Stimulated activated CD4-positive, alpha-beta T cell treated with anti-CD3 and anti-CD28 coated beads, Interleukin-1b, Interleukin-23, amount 100 ng/mL, for 24 hours (primary cell): ENCODE measurements at regions not wholly inside any gene's neighbourhood (a gene's known extent, or its start where the extent isn't known, plus 50 kb on each side); places are given as distances from the start of the nearest gene placed in this dataset.
"Not testable (repeated sequence)": the region's sequence is repeated elsewhere in the genome, so short reads cannot be mapped to it uniquely, and the experiment has no call there.

Experiments used
- DNase-seq, 4 experiments: peaks; one replicate each; pipeline ENCODE4 v3.0.0-alpha.2; 2020; ENCODE audit warnings: low read depth in 4 of 4, low spot score in 1 of 4

DNA sequence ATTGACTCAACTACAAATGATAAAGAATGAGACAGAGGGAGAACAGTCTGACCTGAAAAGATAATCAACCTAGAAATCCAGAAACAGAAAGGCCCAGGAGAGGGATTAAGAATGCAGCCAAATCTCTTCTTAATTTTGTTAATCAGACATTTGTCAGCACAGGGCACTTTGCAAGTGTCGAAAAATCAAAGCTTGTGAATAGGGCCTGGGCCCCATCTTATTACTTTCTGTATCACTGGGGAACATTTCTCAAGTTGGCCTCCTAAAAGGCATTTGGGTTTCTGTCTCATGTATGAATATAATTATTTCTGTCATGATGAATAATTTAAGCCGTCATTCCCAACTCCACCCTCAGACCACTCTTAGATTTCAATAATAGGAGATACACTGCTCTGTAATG is 308.4 kb upstream of the PRKCQ start:
- no peak for DNase-seq

DNA sequence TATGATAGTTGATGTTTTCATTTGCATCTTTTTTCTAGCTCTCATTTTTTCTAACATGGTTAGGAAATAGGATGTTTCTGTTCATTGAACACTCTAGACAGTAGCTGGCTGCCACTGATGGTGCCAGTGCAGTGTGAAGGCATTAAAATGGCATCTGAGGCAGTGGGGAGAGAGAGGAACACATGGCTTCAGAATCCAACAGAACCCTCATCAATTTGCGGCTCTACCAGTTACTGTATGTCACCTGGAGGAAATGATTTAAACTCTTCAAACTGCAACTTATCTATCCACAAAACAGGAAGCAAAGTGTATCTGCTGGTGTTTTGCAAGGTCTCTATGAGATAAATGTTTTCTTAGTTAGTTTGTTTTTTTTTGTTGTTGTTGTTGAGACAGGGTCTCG is 305.2 kb upstream of the PRKCQ start:
- no peak for DNase-seq

- no peak for DNase-seq
Observed at GRCh38 chr10:6881987-6882386, 301.9 kb upstream of the PRKCQ start.

GRCh38 chr10:6877722-6878392 is 297.8 kb upstream of the PRKCQ start:
- DNase-seq, result no peak

- DNase-seq, result no peak
Observed at GRCh38 chr10:6877336-6877721, 297.3 kb upstream of the PRKCQ start.

GRCh38 chr10:6875269-6875865 is 295.3 kb upstream of the PRKCQ start:
- DNase-seq, result no peak

GRCh38 chr10:6871128-6871527 is 291.1 kb upstream of the PRKCQ start:
- DNase-seq, result no peak

DNA sequence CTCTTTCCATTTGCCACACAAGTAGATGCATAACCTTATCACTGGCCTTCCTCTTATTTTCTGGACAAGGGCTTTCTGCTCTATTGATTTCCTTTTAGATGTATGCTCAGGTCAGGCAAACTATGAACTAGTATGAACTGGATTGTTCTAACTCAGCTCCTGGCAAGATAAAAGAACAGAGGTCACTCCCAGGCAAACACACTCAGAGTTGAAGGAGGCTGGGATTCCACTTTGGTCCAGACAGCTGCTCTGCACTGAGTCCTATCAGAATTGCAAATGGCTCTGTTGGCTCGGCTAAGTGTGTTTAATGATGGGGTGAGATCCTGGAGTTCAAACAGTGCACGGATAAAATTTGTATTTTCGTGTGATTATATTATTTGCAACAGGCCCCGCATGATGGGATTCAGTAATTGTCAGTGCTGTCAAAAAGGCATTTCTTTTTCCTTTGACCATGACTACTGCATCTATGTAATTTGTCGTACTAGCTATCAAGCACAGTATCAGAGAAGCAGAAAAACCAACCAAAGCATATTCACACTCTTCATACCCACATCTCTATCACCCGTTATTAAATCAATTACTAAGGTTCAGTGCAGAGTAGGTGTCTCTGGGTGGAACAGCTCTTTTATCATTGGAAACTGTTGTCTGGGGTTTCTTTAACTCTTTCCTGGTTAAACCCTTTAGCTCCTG is 288.1 kb upstream of the PRKCQ start:
- DNase-seq, result no peak

- no peak for DNase-seq
Observed at GRCh38 chr10:6866757-6867156, 286.7 kb upstream of the PRKCQ start.

DNA sequence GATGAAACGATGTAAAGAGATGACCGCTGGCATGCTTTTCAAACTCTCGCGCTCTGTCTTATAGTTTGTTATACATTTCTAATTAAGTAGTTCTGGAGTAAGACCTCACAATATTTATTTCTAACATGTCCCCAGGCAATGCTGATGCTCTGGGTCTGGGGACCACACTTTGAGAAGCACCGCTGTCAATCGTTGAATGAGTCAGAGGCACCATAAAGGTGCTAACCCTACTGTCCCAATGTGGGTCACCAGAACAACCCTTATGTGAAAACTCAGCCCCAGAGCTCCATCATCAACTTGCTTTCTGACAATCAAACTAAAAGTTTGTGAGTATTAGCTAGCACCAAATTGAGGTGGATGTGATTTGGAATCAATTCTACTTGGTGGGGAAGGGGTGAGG is 284.1 kb upstream of the PRKCQ start:
- no peak for DNase-seq

DNA sequence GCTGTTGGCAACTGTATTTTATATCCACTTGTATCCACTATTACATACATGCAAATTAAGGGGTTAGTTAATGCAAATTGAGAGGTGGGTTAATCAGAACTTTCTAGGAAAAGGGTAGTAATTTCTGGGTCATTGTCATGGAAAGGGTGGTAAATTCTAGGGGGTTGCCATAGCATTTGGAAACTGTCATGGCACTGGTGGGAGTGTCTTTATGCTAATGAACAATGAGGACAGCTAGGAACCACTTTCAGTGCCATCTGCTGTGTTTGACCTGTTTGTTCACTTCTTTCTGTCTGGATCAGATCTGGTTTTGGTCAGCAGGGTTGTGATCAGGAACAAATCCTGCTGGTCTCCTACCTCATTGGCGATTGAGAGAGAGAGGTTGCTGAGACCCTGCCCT is 283.3 kb upstream of the PRKCQ start:
- DNase-seq, result no peak

GRCh38 chr10:6850452-6850851 is 270.4 kb upstream of the PRKCQ start:
- DNase-seq, result no peak

- no peak for DNase-seq
Observed at GRCh38 chr10:6847561-6847960, 267.5 kb upstream of the PRKCQ start.

DNA sequence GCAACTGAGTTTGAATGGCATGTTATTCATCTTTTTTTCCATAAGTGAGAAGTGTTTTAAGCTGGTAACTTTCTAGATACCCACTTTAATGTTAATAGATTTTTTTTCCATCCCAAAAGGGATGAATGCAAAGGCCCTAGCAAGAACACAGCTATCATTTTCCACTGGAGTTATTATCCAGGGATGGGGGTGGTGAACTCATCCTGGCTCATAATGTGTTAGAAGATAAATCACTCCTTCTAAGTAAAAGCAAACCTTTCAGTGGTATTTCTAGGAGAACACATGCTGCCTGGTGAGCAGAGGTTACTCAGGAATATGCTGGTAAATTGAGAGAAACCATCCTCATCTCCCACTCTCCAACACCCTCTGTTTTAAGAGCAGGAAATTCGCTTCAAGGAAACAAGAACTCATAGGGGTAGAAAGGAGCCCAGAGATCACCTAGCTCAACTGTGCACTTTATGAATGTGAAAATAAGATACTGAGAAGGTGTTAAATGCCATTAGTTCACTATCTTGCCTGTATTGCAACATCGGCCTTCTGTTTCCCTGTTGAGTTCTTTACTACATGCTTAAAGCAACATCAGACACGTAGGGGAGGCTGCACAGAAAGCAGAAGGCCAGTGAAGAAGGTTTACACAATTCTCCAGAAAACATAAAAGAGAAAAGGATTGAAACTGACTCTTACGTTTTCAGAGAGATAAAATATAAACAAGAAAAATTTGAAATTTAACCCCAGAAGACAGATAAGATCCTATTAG is 264.0 kb upstream of the PRKCQ start:
- no peak for DNase-seq

GRCh38 chr10:6843481-6843881 is 263.4 kb upstream of the PRKCQ start:
- DNase-seq, result no peak

GRCh38 chr10:6842722-6843121 is 262.6 kb upstream of the PRKCQ start:
- no peak for DNase-seq

DNA sequence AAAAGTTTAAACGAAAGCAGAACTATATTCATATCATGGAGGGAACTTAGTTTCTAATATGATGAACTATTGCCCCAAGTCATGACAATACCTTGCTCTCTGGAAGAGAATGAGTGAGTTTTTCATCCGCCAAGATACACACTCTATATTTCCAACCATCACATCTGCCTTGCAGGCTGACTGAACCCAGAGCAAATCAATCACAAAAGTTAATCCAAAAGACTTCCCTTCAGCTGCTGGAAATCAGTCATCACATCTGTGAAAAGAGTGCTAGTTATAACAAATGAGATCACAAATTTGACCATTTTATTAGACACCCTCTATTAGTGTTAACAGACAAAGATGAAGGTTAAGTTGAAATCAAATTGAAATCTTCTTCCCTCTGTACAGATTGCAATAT is 261.7 kb upstream of the PRKCQ start:
- no peak for DNase-seq

DNA sequence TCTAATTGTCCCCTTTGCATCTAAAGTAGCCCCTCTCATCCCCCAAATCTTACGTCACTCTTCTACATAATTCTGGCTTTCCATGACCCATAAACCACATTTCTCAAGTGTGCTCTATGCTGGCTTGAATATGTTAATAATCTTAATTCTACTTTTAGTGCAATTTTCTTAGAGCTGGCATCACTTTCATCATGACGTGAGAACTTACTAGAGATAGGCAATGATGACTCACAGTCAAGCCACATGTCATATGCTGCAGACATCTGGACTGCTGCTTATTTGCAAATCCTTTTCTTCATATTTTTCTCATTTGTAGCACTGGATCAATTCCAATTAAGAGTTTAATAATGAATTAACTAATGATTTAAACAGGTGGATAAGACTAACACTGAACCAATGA is 260.7 kb upstream of the PRKCQ start:
- no peak for DNase-seq

DNA sequence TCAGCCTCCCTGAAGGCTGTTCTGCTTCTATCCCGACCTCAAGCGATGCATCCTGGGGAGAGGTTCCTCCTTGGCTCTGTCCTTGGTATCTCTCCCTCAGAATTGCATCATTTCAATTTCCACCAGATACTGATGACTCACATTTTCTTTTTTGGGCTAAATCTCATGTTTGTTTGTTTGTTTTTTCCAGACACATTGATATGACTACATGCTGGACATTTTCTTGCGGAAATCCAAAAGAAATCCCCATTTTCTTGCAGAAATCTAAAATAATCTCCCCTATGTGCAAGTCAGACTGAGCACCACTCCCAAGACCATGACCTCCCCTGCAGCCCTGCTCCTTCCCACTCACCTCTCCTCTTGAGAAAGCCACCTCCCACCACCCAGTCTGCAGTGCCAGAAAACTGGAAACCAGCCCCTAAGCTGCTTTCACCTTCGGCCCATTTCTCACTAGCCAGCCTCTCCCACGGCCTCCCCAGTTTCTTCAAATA is 260.2 kb upstream of the PRKCQ start:
- DNase-seq, result no peak

DNA sequence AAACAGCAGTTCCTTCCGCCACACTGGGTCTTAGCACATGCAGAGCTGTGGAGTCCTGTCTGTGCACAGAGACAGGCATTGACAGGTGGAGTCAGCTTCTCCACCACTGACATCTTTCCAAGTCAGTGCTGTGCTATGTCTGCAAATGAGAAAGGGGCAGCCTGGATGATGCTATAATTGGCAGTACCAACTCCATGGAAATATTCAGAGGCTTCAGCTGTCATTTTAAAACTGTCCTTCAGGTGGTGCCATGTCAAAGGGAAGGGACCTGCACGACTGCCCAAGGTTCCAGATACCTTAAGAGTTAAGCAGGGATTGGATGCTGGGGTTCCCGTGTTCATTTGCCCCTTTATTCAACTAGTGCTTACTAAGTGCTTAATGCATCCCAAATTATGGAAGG is 258.0 kb upstream of the PRKCQ start:
- DNase-seq, result no peak

- DNase-seq, result no peak
Observed at GRCh38 chr10:6833458-6834011, 253.5 kb upstream of the PRKCQ start.

- not testable (repeated sequence) for DNase-seq
Observed at GRCh38 chr10:6830981-6831380, 250.9 kb upstream of the PRKCQ start.
